HG02610 (cell line): ENCODE measurements at regions not wholly inside any gene's neighbourhood (a gene's known extent, or its start where the extent isn't known, plus 50 kb on each side); places are given as distances from the start of the nearest gene placed in this dataset.
"Not testable (repeated sequence)": the region's sequence is repeated elsewhere in the genome, so short reads cannot be mapped to it uniquely, and the experiment has no call there.

Source experiments
- ATAC-seq: cut with Tn5 transposase; IDR thresholded peaks from one replicate; pipeline ENCODE4 v1.9.1; 2021; ENCODE audit warnings: mild to moderate bottlenecking, moderate library complexity; ENCODE audit not compliant: unreplicated experiment

GRCh38 chr2:49686897-49687442, 532.7 kb upstream of the FSHR start:
- no peak for ATAC-seq

GRCh38 chr2:49686291-49686690, 532.0 kb upstream of the FSHR start:
- ATAC-seq = no peak

- no peak for ATAC-seq
These were observed 522.9 kb upstream of the FSHR start for GRCh38 chr2:49677227-49677626.

GRCh38 chr2:49664827-49665226, 510.5 kb upstream of the FSHR start:
- ATAC-seq = no peak

GRCh38 chr2:49661809-49662208, 507.5 kb upstream of the FSHR start:
- no peak for ATAC-seq

GRCh38 chr2:49656853-49657252, 502.5 kb upstream of the FSHR start:
- no peak for ATAC-seq

- no peak for ATAC-seq
These were observed 488.8 kb upstream of the FSHR start for GRCh38 chr2:49643149-49643548.

- no peak for ATAC-seq
These were observed 486.3 kb upstream of the FSHR start for GRCh38 chr2:49640630-49641029.

GRCh38 chr2:49621016-49621415, 466.7 kb upstream of the FSHR start:
- ATAC-seq = no peak

- ATAC-seq = no peak
These were observed 465.5 kb upstream of the FSHR start for GRCh38 chr2:49619804-49620203.

GRCh38 chr2:49618491-49618890, 464.2 kb upstream of the FSHR start:
- no peak for ATAC-seq

GRCh38 chr2:49616800-49617199, 462.5 kb upstream of the FSHR start:
- no peak for ATAC-seq

- ATAC-seq = not testable (repeated sequence)
These were observed 457.5 kb upstream of the FSHR start for GRCh38 chr2:49611796-49612195.

GRCh38 chr2:49600524-49600923, 446.2 kb upstream of the FSHR start:
- no peak for ATAC-seq

GRCh38 chr2:49598231-49598630, 443.9 kb upstream of the FSHR start:
- no peak for ATAC-seq

GRCh38 chr2:49585921-49586320, 431.6 kb upstream of the FSHR start:
- ATAC-seq = no peak

GRCh38 chr2:49582946-49583345, 428.6 kb upstream of the FSHR start:
- no peak for ATAC-seq

GRCh38 chr2:49577041-49577440, 422.7 kb upstream of the FSHR start:
- ATAC-seq = no peak

- ATAC-seq = no peak
These were observed 414.9 kb upstream of the FSHR start for GRCh38 chr2:49569176-49569575.

- no peak for ATAC-seq
These were observed 413.7 kb upstream of the FSHR start for GRCh38 chr2:49567811-49568600.

GRCh38 chr2:49567021-49567420, 412.7 kb upstream of the FSHR start:
- ATAC-seq = no peak

- no peak for ATAC-seq
These were observed 399.3 kb upstream of the FSHR start for GRCh38 chr2:49553658-49554057.

- no peak for ATAC-seq
These were observed 378.4 kb upstream of the FSHR start for GRCh38 chr2:49532702-49533101.
